Superior temporal gyrus (tissue), 1 donor: ENCODE measurements at regions not wholly inside any gene's neighbourhood (a gene's known extent, or its start where the extent isn't known, plus 50 kb on each side); places are given as distances from the start of the nearest gene placed in this dataset.

Experiments used
- DNase-seq: peaks from one replicate; pipeline ENCODE4 v3.0.0-alpha.2; 2016; ENCODE audit errors: extremely low spot score

DNA sequence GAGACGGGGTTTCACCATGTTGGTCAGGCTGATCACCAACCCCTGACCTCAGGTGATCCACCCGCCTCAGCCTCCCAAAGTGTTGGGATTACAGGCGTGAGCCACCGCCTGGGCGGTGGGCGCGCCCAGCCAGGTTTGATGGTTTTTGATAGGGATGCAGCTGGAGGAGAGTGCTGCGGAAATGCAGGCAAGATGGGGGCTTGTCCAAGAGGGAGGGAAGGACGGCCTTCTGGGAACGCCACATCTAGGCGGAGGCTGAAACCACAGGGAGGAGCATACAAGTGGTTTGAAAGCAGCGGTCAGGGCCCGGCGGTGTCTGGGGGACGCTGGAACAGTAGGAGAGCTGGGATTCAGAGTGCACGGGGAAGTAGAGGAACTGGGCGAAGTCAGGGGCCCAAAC lies 134.6 kb downstream of the VRK1 start:
- no peak for DNase-seq

DNA sequence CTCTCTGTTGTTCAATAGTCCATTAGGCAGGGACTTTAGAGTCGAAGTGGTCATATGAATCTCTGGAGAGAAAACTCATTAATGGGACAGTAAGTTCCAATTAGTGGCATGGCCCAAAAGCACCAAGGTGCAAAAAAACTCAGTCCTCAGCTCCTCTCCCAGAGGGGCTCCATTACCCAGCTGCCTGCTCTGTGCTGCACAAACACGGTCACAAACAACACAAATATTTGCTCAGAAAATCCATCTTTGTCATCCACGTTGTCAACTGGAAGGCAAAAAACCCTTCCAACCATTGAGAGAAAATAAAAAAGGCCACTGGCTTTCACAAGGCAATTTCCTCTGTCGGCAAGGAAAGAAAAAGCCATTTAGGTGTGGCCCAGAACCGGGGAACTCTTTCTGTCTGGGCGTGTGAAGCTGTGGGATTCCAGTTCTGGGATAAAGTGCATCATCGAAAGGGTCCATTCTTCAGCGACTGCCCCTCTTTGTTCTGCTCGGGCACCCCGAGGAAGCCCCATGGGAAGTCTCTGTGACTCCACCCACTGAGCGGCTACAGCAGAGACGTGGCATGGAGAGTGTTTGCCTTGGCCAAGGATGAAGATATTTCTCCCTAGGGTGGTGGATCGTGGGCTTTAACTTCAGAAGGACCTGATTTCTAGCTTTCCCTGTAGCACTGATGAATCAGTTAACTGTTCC lies 137.6 kb downstream of the VRK1 start:
- no peak for DNase-seq

DNA sequence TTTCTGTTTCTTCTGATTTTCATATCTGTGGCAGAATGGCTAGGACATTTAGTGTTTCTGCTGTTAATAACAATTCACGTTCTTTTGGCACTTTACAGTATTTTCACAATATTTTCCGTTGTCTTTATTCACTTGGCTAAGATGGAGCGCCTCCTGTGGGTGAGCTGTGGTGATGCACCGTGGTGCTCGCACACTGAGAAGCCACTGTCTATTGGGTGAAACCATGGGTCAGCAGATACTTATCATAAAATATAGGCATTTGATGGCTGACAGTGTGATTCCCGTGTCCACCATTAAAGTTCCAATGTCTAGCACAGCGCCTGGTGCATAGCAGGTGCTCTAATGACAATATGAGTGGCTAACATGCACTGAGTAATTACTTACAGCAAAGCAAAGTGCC lies 141.8 kb downstream of the VRK1 start:
- DNase-seq = no peak

DNA sequence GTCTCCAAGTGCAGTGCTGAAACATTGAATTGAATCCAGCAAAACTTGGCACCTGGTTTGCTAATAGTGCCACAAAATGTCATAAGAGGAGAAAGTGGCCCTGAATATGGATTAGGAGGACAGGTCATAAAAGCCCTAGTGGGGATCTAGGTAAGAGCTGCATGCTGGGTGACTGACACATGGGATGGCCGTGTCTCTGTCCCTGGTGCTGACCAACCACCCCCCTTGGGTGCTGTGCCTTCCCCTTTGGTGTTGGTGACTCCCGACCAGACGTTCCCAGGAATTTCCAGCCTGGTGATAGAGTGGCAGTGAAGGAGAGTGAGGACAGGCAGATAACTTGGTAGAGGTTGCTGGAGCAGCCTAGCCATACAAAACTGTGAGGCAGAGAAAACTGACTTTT lies 142.8 kb downstream of the VRK1 start:
- no peak for DNase-seq

DNA sequence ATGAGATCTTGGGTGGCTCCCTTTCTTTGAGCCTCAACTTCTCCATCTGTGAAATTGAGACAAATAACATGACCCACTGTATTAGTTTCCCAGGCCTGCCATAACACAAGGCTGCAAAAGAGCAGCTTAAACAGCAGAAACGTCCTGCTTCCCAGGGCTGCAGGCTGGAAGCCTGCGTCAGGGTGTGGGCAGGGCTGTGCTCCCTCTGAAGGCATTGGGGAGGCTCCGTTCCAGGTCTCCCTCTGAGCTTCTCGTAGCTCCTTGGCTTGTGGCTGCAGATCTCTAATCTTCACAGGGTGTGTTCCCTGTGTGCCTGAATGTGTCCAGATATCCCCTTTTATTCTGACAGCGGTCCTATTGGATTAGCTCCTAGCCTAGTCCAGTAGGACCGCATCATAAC lies 147.1 kb downstream of the VRK1 start:
- no peak for DNase-seq

DNA sequence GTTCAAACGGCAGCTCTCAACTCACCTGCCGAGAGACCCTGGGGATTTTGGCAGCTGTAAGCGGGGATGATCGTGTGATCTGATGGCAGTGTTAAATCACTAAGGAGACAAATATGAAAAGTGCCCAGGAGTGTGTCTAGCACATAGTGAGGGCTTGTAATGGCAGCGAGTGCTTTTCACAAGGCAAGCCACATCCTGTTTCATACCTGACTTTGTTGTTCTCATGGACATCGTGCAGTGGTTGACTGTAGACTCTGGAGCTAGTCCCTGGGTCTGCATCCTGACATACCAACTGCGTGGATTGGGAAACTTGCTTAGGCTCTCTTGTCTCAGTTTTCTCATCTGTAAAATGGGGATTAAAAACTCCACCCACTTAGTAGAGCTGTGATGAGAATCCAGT lies 148.5 kb downstream of the VRK1 start:
- no peak for DNase-seq

DNA sequence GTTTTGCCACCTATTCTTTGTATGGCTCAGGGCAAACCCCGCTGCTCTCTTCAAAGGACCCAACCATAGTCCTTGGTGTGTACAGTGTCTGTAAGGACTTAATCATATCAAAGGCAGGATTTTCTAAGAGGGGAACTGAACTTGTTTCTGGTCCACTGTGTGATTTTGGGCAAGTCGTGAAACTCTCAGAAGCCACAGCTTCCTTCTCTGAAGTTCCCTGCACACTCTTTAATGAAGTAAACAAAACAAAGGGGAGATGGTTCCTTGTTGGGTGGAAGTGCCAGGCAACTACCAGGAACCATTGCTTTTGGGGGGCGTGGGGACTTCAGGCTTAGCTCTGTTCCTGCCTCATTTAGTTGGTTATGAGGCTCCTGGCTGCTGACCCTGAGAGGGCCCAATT lies 152.4 kb downstream of the VRK1 start:
- no peak for DNase-seq

DNA sequence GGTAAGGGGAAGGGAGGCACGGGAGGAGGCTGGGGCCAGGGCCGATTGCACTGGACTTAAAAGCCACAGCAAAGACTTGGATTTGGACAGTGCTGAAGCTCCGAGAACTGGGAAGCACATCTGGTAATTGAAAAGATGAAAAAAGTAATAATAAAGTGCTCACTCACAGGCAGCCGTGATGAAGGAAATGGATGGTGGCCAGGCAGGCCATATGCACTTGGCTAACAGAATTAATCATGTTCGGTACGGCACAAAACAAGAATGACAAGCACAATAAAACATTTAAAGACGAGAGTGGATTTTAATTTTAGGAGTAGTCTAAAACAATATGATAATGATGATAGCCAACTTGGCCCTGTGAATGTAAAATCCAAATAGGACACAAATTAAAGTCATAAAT lies 154.3 kb downstream of the VRK1 start:
- DNase-seq = no peak

DNA sequence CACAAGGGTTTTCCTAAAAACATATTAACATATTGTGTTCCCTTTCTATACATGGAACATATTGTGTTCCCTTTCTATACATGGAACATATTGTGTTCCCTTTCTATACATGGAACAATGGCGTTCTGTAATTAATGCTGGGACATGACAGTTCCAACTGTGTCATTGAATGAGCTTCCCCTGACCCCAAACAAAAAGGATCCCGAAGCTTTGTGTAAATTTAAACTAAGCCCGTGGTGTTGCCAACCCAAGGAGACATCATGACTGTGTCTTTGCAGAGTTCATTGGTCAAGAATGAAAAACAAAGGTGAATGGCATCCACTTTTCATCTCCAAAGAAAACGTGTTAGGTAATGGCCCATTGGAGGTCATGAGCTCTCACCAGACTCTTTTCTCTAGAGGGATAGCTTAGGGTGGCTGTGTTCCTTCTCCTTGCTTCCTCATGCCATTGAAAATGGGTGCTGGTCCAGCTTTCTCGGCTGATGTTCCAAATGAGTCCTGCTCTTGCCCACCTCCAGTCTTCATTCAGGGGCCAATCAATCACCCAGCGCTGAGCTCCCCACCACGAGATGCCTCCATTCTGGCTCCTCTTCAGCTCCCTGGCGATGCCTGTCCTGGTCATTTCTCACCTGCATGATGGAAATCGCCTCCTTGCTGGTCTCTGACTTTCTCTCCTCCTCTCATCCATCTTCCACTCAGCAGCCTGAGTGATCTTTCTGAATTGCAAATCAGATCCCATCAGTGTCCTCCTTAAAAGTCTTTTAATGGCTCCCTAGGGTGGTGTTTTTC lies 156.1 kb downstream of the VRK1 start:
- DNase-seq = no peak

DNA sequence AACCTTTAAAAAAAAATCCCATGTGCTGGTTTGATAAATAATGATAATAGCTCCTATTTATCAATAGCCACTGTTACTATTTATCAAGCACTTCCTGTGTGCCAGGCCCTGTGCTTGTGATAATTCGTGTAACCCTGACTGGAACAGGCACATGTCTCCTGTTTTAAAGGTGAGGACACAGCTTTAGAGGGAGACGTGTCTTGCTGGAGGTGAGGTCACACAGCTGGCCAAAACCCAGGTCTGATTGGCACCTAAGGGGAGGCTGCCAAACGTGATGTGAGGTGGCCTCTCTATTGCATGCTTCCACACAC lies 156.6 kb downstream of the VRK1 start:
- no peak for DNase-seq

DNA sequence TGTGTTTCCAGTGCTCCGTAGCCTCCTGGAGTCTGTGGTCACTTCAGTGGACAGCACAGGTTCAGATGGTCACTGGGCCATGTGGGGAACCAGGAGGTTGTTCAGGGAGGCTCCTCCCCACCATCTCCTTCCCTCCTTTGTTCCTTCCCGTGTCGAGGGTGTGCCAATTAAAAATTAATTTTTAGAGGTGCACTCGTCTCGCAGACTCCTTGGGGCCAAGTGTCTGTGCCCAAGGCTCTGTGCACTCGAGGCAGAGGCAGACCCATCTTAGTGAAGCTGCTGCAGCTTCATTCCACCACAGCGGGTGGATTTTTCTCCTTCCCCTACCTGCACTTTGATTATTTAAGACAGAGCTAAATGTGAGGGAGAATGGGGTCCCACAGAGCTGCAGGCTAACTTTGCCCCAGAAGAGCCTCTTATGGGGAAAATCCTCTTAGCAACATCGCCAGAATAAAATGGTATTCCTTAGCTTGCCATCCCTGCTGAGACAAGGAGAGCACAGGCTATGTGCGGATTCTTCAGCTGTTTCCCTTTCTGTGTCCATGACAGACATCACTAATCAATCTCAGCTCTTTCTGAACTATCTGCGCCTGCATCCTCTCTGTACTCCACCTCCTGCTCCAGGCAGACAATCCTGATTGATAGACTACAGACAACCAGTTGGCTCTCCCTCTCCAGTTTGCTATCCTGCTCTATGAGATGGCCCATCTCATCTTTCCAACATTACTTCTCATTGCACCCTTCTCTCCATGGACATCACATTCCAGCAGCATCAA lies 159.5 kb downstream of the VRK1 start:
- DNase-seq = no peak

DNA sequence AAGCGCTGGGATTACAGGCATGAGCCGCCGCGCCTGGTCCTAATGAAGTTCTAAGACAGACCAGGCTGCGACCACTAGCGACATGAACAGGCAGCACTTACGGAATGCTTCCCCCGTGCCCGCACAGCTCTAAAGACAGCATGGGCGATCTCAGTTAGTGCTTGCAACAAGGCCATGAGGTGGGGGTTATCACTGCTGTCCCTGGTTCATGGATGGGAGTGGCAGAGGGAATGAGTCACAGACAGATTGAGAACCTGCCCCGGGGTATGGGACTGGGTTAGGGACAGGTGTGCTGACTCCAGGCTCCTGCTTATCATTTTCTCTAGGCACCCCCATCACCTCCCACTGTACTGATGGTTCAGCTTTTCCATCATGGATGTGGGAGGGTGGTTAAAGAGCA lies 160.9 kb downstream of the VRK1 start:
- DNase-seq = no peak

DNA sequence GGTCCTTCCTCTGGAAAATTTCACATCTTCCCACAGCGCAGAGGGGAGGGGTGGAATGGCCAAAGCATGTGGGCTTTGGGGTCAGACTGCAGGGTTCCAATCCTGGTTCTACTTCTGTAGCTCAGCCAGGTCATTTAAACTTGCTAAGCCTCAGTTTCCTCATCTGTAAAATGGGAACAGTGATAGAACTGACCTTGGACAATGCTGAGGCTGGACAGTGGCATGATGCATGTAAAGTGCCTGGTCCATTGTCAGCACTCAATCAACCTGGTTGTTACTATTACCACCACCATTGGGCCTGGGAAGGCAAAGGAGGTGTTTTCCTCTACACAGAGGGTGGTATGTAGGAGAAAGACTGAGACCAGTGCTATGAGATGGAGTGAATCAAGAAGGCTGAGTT lies 162.8 kb downstream of the VRK1 start:
- DNase-seq = no peak

DNA sequence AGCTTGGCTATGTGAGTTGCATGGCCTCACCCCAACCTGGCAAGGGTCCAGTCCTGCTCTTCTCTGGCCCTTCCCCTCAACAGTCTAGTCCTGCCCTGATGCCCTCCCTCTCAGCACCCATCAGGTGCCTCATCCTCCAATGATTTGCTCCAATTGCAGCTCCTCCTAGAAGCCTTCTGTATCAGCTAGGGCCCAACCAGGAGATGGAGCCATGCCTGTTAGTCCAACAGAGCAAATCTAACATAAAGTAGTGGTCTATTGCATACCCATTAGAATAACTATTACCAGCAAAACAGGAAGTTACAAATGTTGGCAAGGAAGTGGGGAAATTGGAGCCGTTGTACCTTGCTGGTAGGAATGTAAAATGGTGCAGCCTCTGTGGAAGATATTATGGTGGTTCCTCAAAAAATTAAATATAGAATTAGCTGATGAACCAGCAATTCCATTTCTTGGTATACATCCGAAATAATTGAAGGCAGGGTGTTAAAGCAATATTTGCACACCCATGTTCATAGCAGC lies 163.5 kb downstream of the VRK1 start:
- DNase-seq = no peak

DNA sequence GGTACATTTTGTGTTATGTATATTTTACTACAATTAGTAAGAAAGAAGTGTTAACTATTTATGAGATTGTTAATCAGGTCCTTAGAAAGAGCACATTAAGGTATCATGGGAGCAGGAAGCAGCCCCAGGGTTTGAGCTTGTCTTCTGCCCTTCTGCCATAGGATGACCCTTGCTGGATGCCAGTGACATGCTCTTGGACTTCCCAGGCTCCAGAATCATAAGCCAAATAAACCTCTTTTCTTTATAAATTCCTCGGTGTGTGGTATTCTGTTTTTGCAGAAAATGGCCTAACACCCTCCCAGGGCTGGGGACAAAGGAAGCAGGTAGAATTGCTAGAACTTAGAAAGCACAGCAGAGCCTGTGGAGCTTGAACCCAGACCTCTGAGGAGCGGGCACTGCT lies 164.7 kb downstream of the VRK1 start:
- no peak for DNase-seq

DNA sequence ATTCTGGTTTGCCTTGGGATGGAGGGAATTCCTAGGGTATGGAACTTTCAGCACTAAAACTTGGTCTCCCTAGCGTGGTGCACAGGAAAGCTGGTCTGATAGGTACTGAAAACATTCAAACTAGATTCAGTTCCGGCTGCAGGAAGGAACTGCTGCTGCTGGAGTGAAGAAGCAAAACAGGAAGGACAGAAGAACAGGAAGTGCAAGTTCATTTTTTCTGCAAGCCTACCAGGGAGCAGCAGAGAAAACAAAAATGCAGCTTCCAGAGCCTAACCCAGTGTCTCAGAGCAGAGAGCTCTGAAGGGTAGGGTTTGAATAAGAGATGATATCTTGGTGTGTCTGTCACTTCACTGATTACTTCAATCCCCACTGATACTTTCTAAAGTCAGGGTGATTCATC lies 165.2 kb downstream of the VRK1 start:
- DNase-seq = no peak

DNA sequence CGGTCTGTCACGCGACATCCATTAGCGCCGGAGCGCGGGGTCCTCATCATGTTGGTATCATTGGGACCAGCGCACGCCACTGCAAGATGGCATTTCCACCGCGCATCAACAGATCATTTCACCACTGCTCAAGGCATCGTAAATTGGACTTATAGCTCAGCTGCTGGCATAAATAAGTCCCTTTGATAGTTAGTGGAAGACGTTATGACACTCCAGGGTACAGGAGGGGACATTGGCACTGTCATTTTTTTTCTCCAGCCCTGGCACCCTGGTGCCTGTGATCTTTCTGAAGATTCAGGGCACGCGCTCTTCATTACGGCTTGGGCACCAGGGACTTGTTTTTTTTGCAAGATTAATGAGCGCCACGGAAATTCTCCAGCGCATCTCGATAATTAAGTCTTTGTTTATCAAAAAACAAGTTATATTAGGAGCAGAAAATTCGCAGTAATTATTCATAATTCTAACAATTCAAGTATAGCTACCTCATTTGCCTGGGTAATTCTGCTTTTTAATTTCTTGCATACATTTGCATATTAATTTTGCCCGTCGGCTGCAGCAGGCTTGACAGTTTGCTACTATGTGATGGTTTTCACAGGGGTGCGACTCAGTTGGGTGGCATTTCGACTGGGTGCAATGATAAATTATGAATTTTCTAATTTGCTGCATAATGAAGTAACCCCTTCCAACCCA lies 167.7 kb downstream of the VRK1 start:
- DNase-seq = no peak

DNA sequence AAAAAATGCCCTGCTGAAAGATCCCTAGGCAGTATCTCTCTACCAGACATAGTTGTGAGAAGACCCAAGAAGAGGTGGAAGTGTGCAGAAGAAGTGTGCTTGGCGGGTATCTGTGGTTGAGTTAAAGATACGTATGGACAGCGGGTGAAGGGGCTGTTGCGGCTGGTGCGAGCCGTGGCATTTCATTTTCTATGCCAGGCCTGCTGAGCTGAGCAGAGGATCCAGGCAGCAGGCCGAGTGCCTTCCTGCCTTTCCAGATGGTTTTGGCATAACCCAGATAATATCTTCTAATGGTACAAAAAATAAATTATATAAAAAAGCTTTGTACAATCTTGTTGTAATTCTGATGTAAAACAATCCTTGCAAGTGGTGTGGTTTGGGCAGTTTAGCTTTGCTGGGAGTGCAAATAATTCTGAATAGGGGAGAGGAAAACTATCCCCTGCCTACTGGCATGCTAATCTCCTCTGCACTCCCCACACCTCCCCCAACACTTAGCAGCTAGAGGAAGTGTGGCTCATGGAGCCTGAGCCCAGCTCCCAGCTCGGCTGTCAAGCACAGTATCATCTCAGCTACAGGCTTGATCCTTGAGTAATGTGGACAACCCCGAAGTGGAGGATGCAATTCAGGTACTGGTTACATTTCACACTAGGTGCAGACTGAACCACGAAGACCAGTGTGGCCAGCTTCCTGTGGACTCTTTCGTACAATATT lies 168.9 kb downstream of the VRK1 start:
- no peak for DNase-seq

DNA sequence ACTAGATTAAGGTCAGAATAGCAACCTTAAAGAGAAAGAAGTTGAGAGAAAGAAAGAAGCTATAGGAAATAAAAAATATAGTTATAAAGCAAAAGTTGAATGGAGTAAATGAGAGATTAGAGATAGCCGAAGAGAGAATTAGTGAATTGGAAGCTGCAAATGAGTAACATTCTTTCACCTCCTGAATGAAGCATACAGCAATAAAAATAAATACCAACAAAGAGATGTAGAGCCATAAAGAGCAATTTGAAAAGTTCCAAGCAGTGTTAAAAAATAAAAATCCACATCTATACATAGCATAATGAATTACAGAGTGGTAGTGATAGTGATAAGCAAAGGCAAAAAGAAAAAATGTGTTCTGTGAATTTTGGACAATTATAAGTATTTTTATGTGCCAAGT lies 177.9 kb downstream of the VRK1 start:
- no peak for DNase-seq

DNA sequence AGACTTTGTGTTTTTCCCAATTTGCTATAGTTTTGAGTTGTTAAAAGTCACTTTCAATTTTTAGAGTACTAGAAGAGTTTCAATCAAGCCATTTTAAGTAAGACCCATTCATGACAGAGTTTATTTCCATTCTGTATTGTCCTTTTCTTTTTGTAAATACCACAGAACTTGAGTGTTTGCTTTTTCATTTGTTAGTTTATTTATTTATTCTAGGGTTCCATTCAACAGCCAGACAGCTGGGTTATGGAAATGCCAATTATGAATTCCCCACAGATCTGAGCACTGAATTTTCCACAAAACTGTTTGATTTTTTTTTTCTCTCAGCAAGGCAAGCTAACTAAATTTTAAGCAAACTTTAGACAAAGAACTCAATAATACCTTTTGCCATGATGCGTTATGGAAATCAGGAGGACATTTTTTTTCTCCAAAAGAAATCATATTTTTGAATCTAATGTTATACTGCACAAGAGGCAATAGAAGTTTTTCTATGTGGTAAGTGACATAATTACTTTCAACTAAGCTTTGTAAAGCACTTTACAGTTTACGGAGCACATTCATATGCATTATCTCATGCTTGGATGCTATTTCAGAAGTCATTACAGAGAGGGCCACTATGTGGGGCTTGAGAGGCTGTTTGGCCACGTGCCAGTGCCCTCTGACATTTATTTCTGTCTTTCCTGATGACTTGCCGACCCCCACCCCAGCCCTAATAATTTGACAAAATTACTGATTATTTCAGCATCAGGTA lies 181.5 kb downstream of the VRK1 start:
- no peak for DNase-seq

DNA sequence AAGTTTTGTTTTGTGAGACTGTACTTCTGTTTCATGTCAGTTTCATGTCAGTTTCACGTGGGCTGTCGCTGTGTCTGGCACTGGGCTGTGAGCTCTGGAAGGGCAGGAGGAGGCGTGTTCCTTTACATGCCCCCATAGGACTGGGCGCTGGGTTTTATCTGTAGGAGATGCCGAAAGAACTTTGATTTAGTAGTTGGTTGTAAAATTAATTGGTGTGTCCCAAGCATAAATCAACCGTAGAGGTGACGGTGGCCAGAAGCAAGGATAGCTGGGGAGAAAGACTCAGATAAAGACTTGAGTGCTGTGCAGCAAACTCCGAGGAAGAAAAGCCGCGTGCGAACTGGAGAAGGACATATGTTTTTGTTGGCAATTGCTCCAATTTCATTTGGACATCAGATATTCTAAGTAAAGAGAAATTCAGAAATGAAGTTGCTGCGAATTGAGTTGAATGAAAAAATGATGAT lies 182.5 kb downstream of the VRK1 start:
- DNase-seq = no peak
